ENCODE measurements at regions not wholly inside any gene's neighbourhood (a gene's known extent, or its start where the extent isn't known, plus 50 kb on each side); places are given as distances from the start of the nearest gene placed in this dataset.

- H3K27ac ChIP-seq (ENCODE audit: low read depth): no peak overlapping the region
These were observed 389.3 kb downstream of the FGF9 start for GRCh38 chr13:22060187-22060586.

More at GRCh38 chr13:22060187-22060586, 389.3 kb downstream of the FGF9 start:
- ATAC-seq: no peak
- Histone ChIP-seq H3K4me2 (no peak overlapping the region), H3F3A (replicated peaks; ENCODE audit: low read depth) (no peaks in the 10 kb centered on the region), H3K4me1 (ENCODE audit: insufficient read depth) (peaks cover 8% of the 10 kb centered on the region), H3K36me3 (ENCODE audit: insufficient read depth) (no peaks in the 10 kb centered on the region; the same call in 1 of the 2 replicates), H4K20me1 (replicated peaks; ENCODE audit: insufficient read depth) (no peaks in the 10 kb centered on the region; the same call in none of the 2 replicates), H3K27me3 (ENCODE audit: insufficient read depth) (no peaks in the 10 kb centered on the region), H2AFZ (no peak overlapping the region), H3K9me2 (ENCODE audit: insufficient read depth) (peaks cover 17% of the 10 kb centered on the region), H3K79me2 (replicated peaks; ENCODE audit: insufficient read depth) (peaks cover 19% of the 10 kb centered on the region), H3K4me3 (no peak overlapping the region)
- Mint-ChIP-seq H3K4me1 (peaks cover 31% of the 10 kb centered on the region), H3K36me3 (ENCODE audit: low read depth) (no peaks in the 10 kb centered on the region), H3K9me3 (no peaks in the 10 kb centered on the region; the same call in 1 of the 3 replicates), H3K4me3 (no peak overlapping the region), H3K27me3 (ENCODE audit: insufficient read depth, low read depth, poor library complexity) (no peaks in the 10 kb centered on the region), H3K27ac (no peak overlapping the region)
- DNase-seq (ENCODE audit: low spot score): no peak
- TF ChIP-seq ZNF114 (CRISPR knock-in tag; IDR thresholded peaks at IDR 0.05) (no peak), EZH2 (IDR thresholded peaks at IDR 0.05; ENCODE audit: low read depth, unreplicated experiment) (no peak), NANOG (IDR thresholded peaks at IDR 0.05; ENCODE audit: borderline replicate concordance) (no peak), JUNB (IDR thresholded peaks at IDR 0.05; ENCODE audit: unreplicated experiment) (no peak), CREB1 (CRISPR knock-in tag; IDR thresholded peaks at IDR 0.05; ENCODE audit: low read depth) (no peak), ZNF462 (CRISPR knock-in tag; IDR thresholded peaks at IDR 0.05) (no peak), CTCF (conservative IDR thresholded peaks at IDR 0.05; ENCODE audit: low read depth in 2 of 2) (no peak), STAT1 (IDR thresholded peaks at IDR 0.05; ENCODE audit: unreplicated experiment) (no peak), REST (IDR thresholded peaks at IDR 0.05; ENCODE audit: unreplicated experiment) (no peak), ZNF331 (CRISPR knock-in tag; IDR thresholded peaks at IDR 0.05; ENCODE audit: low read depth) (no peak)

Data from GM23338 (cell line).